HEK293T (cell line): ENCODE measurements at regions not wholly inside any gene's neighbourhood (a gene's known extent, or its start where the extent isn't known, plus 50 kb on each side); places are given as distances from the start of the nearest gene placed in this dataset.

Source experiments
- CTCF ChIA-PET: fragments of 350-600 bp; formaldehyde crosslinking; extraction: SDS; loops from one replicate; lab custom pipeline; 2021; ENCODE audit warnings: antibody characterized with exemption, inconsistent platforms; lab: Yijun Ruan, JAX
- POLR2A ChIA-PET: fragments of 350-600 bp; formaldehyde crosslinking; extraction: SDS; loops from one replicate; lab custom pipeline; 2020; ENCODE audit warnings: antibody characterized with exemption, inconsistent platforms; lab: Yijun Ruan, JAX
- DNase-seq: peaks from one replicate; pipeline ENCODE4 v3.0.0; 2012; ENCODE audit warnings: mixed read lengths; ENCODE audit errors: extremely low spot score
- ARNT ChIP-seq: fragments of 450-650 bp; IDR thresholded peaks from 2 replicates; pipeline ENCODE4 v1.6.1; 2017; ENCODE audit warnings: mild to moderate bottlenecking
- BHLHE40 ChIP-seq: fragments of 450-650 bp; IDR thresholded peaks from 2 replicates; pipeline ENCODE4 v1.6.1; 2016; ENCODE audit warnings: mild to moderate bottlenecking, moderate library complexity, borderline replicate concordance
- CTBP1 ChIP-seq: fragments of 450-650 bp; IDR thresholded peaks from 2 replicates; pipeline ENCODE4 v1.6.1; 2016; ENCODE audit warnings: borderline replicate concordance
- ELF4 ChIP-seq: fragments of 450-650 bp; IDR thresholded peaks from 2 replicates; pipeline ENCODE4 v1.6.1; 2017; ENCODE audit warnings: antibody characterized with exemption
- FOXA1 ChIP-seq: fragments of 450-650 bp; IDR thresholded peaks from 2 replicates; pipeline ENCODE4 v1.6.1; 2016; ENCODE audit warnings: mild to moderate bottlenecking
- FOXK2 ChIP-seq: fragments of 450-650 bp; IDR thresholded peaks from 2 replicates; pipeline ENCODE4 v1.6.1; 2016; ENCODE audit warnings: mild to moderate bottlenecking
- FOXM1 ChIP-seq: fragments of 450-650 bp; IDR thresholded peaks from 2 replicates; pipeline ENCODE4 v1.6.1; 2017; ENCODE audit warnings: mild to moderate bottlenecking, borderline replicate concordance
- HDGF ChIP-seq: fragments of 450-650 bp; IDR thresholded peaks from 2 replicates; pipeline ENCODE4 v1.6.1; 2017; ENCODE audit warnings: antibody characterized with exemption, borderline replicate concordance
- L3MBTL2 ChIP-seq: fragments of 450-650 bp; conservative IDR thresholded peaks from 2 replicates; pipeline ENCODE4 v1.6.1; 2016; ENCODE audit warnings: mild to moderate bottlenecking
- LEF1 ChIP-seq: fragments of 450-650 bp; IDR thresholded peaks from 2 replicates; pipeline ENCODE4 v1.6.1; 2017; ENCODE audit warnings: mild to moderate bottlenecking, borderline replicate concordance
- NFRKB ChIP-seq: fragments of 450-650 bp; IDR thresholded peaks from 2 replicates; pipeline ENCODE4 v1.6.1; 2016; ENCODE audit warnings: mild to moderate bottlenecking, moderate library complexity
- PKNOX1 ChIP-seq: fragments of 450-650 bp; IDR thresholded peaks from 2 replicates; pipeline ENCODE4 v1.6.1; 2016
- SP1 ChIP-seq: fragments of 450-650 bp; IDR thresholded peaks from 2 replicates; pipeline ENCODE4 v1.6.1; 2017
- SUZ12 ChIP-seq: fragments of 450-650 bp; IDR thresholded peaks from 2 replicates; pipeline ENCODE4 v1.6.1; 2016; ENCODE audit warnings: mild to moderate bottlenecking
- TARDBP ChIP-seq: fragments of 450-650 bp; IDR thresholded peaks from 2 replicates; pipeline ENCODE4 v1.6.1; 2016
- ZNF384 ChIP-seq: fragments of 450-650 bp; IDR thresholded peaks from 2 replicates; pipeline ENCODE4 v1.6.1; 2016

- ChIA-PET CTCF (interaction anchor here (0.7 kb wide), 1 partner anchor 1059 kb away, joined by 4 read pairs; no protein-coding TSS in a partner anchor), POLR2A (no interaction called here)
- TF ChIP-seq FOXM1 (no peak), LEF1 (no peak)
- DNase-seq: no peak
Observed at GRCh38 chr5:170159947-170160346, 54.2 kb downstream of the FOXI1 start.

GRCh38 chr5:170161069-170161468, 55.4 kb downstream of the FOXI1 start:
- CTCF ChIA-PET: interaction anchor here (0.6 to 1.2 kb wide), 2 partner anchors 18 to 23 kb away, joined by 3 to 5 read pairs; no protein-coding TSS in a partner anchor
- TF ChIP-seq FOXM1 (no peak), ELF4 (no peak), HDGF (no peak)

GRCh38 chr5:170162631-170163321, 57.1 kb downstream of the FOXI1 start:
- DNase-seq: no peak
- POLR2A ChIA-PET: no interaction called here
- CTCF ChIA-PET: no interaction called here
- TF ChIP-seq SUZ12: no peak
- TF ChIP-seq FOXK2: no peak
- no peak for TF ChIP-seq ZNF384
- TF ChIP-seq BHLHE40: no peak
- TF ChIP-seq ARNT: no peak
- no peak for TF ChIP-seq SP1
- TF ChIP-seq ELF4: no peak
- no peak for TF ChIP-seq TARDBP
- no peak for TF ChIP-seq PKNOX1
- no peak for TF ChIP-seq NFRKB
- TF ChIP-seq HDGF: no peak
- TF ChIP-seq FOXM1: no peak
- no peak for TF ChIP-seq LEF1
- TF ChIP-seq L3MBTL2: no peak
- TF ChIP-seq CTBP1: no peak
- no peak for TF ChIP-seq FOXA1

More at GRCh38 chr5:170161069-170161468, 55.4 kb downstream of the FOXI1 start:
- DNase-seq: no peak
- POLR2A ChIA-PET: no interaction called here

GRCh38 chr5:170164087-170164486, 58.4 kb downstream of the FOXI1 start:
- no peak for TF ChIP-seq LEF1
- TF ChIP-seq TARDBP: no peak
- TF ChIP-seq BHLHE40: no peak
- TF ChIP-seq ELF4: no peak
- TF ChIP-seq NFRKB: no peak
- TF ChIP-seq PKNOX1: no peak
- no peak for TF ChIP-seq FOXK2
- TF ChIP-seq FOXM1: no peak
- no peak for TF ChIP-seq HDGF
- no peak for TF ChIP-seq FOXA1
- no peak for TF ChIP-seq ZNF384
- no peak for TF ChIP-seq L3MBTL2
- TF ChIP-seq CTBP1: no peak
- no peak for DNase-seq

GRCh38 chr5:170164921-170165320, 59.2 kb downstream of the FOXI1 start:
- ChIA-PET CTCF (no interaction called here), POLR2A (no interaction called here)
- DNase-seq: no peak
- TF ChIP-seq SUZ12 (no peak), PKNOX1 (no peak), FOXM1 (no peak), TARDBP (no peak), SP1 (no peak), BHLHE40 (no peak), ELF4 (no peak), FOXA1 (no peak), ARNT (no peak), L3MBTL2 (no peak), HDGF (no peak), FOXK2 (no peak), ZNF384 (no peak), NFRKB (no peak), CTBP1 (no peak)

More at GRCh38 chr5:170164087-170164486, 58.4 kb downstream of the FOXI1 start:
- POLR2A ChIA-PET: no interaction called here
- CTCF ChIA-PET: no interaction called here

GRCh38 chr5:170166101-170166500, 60.4 kb downstream of the FOXI1 start:
- no peak for DNase-seq
- ChIA-PET POLR2A (no interaction called here), CTCF (interaction anchor here (0.5 kb wide), 1 partner anchor 442 kb away, joined by 3 read pairs; no protein-coding TSS in a partner anchor)
- TF ChIP-seq FOXA1 (no peak), BHLHE40 (no peak), TARDBP (no peak), NFRKB (no peak), FOXM1 (no peak), SUZ12 (no peak), LEF1 (no peak), ZNF384 (no peak), ARNT (no peak), CTBP1 (no peak), PKNOX1 (no peak), SP1 (no peak), ELF4 (no peak), FOXK2 (no peak), L3MBTL2 (no peak), HDGF (no peak)
